ENCODE measurements at regions not wholly inside any gene's neighbourhood (a gene's known extent, or its start where the extent isn't known, plus 50 kb on each side); places are given as distances from the start of the nearest gene placed in this dataset.
A peak's percentile ranks its signal among the peaks of the same experiment; 100 is the strongest.

- TF ChIP-seq TOX (CRISPR knock-in tag; IDR thresholded peaks at IDR 0.05; ENCODE audit: borderline replicate concordance) (no peak), PATZ1 (CRISPR knock-in tag; IDR thresholded peaks at IDR 0.05; ENCODE audit: borderline replicate concordance) (no peak), ISL1 (CRISPR knock-in tag; IDR thresholded peaks at IDR 0.05) (no peak), PPARA (CRISPR knock-in tag; IDR thresholded peaks at IDR 0.05; ENCODE audit: borderline replicate concordance) (no peak), ZNF565 (CRISPR knock-in tag; conservative IDR thresholded peaks at IDR 0.05; ENCODE audit: low read depth) (no peak), SNAI2 (CRISPR knock-in tag; IDR thresholded peaks at IDR 0.05) (no peak), ZNF8 (CRISPR knock-in tag; IDR thresholded peaks at IDR 0.05) (no peak), ARNTL (CRISPR knock-in tag; IDR thresholded peaks at IDR 0.05; ENCODE audit: borderline replicate concordance, low read depth) (no peak), GLIS3 (CRISPR knock-in tag; IDR thresholded peaks at IDR 0.05) (no peak), OSR1 (CRISPR knock-in tag; IDR thresholded peaks at IDR 0.05) (no peak), CSRNP3 (CRISPR knock-in tag; IDR thresholded peaks at IDR 0.05) (no peak), TCF4 (CRISPR knock-in tag; IDR thresholded peaks at IDR 0.05; ENCODE audit: borderline replicate concordance) (no peak), ZFP3 (CRISPR knock-in tag; IDR thresholded peaks at IDR 0.05) (no peak), BACH2 (CRISPR knock-in tag; IDR thresholded peaks at IDR 0.05; ENCODE audit: borderline replicate concordance) (no peak), ZNF70 (CRISPR knock-in tag; IDR thresholded peaks at IDR 0.05) (no peak)
- TF ChIP-seq, protein P1, sequence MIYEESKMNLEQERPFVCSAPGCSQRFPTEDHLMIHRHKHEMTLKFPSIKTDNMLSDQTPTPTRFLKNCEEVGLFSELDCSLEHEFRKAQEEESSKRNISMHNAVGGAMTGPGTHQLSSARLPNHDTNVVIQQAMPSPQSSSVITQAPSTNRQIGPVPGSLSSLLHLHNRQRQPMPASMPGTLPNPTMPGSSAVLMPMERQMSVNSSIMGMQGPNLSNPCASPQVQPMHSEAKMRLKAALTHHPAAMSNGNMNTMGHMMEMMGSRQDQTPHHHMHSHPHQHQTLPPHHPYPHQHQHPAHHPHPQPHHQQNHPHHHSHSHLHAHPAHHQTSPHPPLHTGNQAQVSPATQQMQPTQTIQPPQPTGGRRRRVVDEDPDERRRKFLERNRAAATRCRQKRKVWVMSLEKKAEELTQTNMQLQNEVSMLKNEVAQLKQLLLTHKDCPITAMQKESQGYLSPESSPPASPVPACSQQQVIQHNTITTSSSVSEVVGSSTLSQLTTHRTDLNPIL (CRISPR knock-in tag; IDR thresholded peaks at IDR 0.05; ENCODE audit: low read depth) = no peak
- peak; percentile 60 for ATAC-seq
Observed at GRCh38 chr9:13970018-13970417, 343.9 kb downstream of the NFIB start.

GRCh38 chr9:13967438-13967837 lies 346.5 kb downstream of the NFIB start:
- TF ChIP-seq BACH2 (CRISPR knock-in tag; IDR thresholded peaks at IDR 0.05; ENCODE audit: borderline replicate concordance) (no peak), ESRRG (CRISPR knock-in tag; IDR thresholded peaks at IDR 0.05) (no peak), ZFP3 (CRISPR knock-in tag; IDR thresholded peaks at IDR 0.05) (no peak), ISL1 (CRISPR knock-in tag; IDR thresholded peaks at IDR 0.05) (no peak), SNAI2 (CRISPR knock-in tag; IDR thresholded peaks at IDR 0.05) (no peak), ZC3H10 (CRISPR knock-in tag; IDR thresholded peaks at IDR 0.05) (no peak), ZNF70 (CRISPR knock-in tag; IDR thresholded peaks at IDR 0.05) (no peak), ZNF565 (CRISPR knock-in tag; conservative IDR thresholded peaks at IDR 0.05; ENCODE audit: low read depth) (no peak), TOX (CRISPR knock-in tag; IDR thresholded peaks at IDR 0.05; ENCODE audit: borderline replicate concordance) (no peak), OSR1 (CRISPR knock-in tag; IDR thresholded peaks at IDR 0.05) (no peak), POU6F1 (CRISPR knock-in tag; IDR thresholded peaks at IDR 0.05; ENCODE audit: borderline replicate concordance, low read depth) (no peak), PATZ1 (CRISPR knock-in tag; IDR thresholded peaks at IDR 0.05; ENCODE audit: borderline replicate concordance) (no peak), ZFP30 (CRISPR knock-in tag; IDR thresholded peaks at IDR 0.05) (no peak), GLIS3 (CRISPR knock-in tag; IDR thresholded peaks at IDR 0.05) (no peak), RARB (CRISPR knock-in tag; IDR thresholded peaks at IDR 0.05) (no peak), ARNTL (CRISPR knock-in tag; IDR thresholded peaks at IDR 0.05; ENCODE audit: borderline replicate concordance, low read depth) (no peak)
- TF ChIP-seq, protein P1 (CRISPR knock-in tag; IDR thresholded peaks at IDR 0.05; ENCODE audit: low read depth) = no peak
- ATAC-seq = no peak

Measured in SK-N-SH treated with all-trans-retinoic acid at 6 μM for 48 hours (cell line).